Gastroesophageal sphincter (tissue), 4 donors: ENCODE measurements at regions not wholly inside any gene's neighbourhood (a gene's known extent, or its start where the extent isn't known, plus 50 kb on each side); places are given as distances from the start of the nearest gene placed in this dataset.

Source experiments
- ATAC-seq: fragments of 150-250 bp; one replicate; pipeline ENCODE4 v1.9.1; 2016; ENCODE audit warnings: mild to moderate bottlenecking, moderate library complexity
- H3K27ac ChIP-seq, 4 donors: fragments of 200-600 bp; sonication (generic) in 3 of 4; 1 replicate in 3 of 4; 2 replicates in 1 of 4; pipeline ENCODE4 v1.5.1; 2016 to 2019
- H3K27me3 ChIP-seq: fragments of 200-600 bp; sonication (generic); one replicate; pipeline ENCODE4 v1.5.1; 2019
- H3K36me3 ChIP-seq, 2 donors: fragments of 200-600 bp; sonication (generic); one replicate each; pipeline ENCODE4 v1.5.1; 2019; ENCODE audit warnings: control low read depth in 1 of 2
- H3K4me1 ChIP-seq, 3 donors: fragments of 200-600 bp; sonication (generic); 1 replicate in 2 of 3; 2 replicates in 1 of 3; pipeline ENCODE4 v1.5.1; 2016 to 2019; ENCODE audit warnings: control low read depth in 2 of 3
- H3K4me3 ChIP-seq, 2 donors: fragments of 200-600 bp; sonication (generic); one replicate each; pipeline ENCODE4 v1.5.1; 2019; ENCODE audit warnings: mild to moderate bottlenecking in 1 of 2, moderate library complexity in 1 of 2
- H3K9me3 ChIP-seq, 3 donors: fragments of 200-600 bp; sonication (generic); one replicate each; pipeline ENCODE4 v1.5.1; 2017 to 2019; ENCODE audit warnings: control low read depth in 2 of 3
- EP300 ChIP-seq: sonication (generic); formaldehyde crosslinking; IDR thresholded peaks from one replicate; pipeline ENCODE4 v1.6.1; 2017; ENCODE audit warnings: antibody characterized with exemption, mild to moderate bottlenecking
- POLR2A ChIP-seq, 2 donors: fragments of 450-650 bp; IDR thresholded peaks; one replicate each; pipeline ENCODE4 v1.6.1; 2017; ENCODE audit warnings: antibody characterized with exemption in 2 of 2, mild to moderate bottlenecking in 2 of 2, moderate library complexity in 1 of 2
- POLR2AphosphoS5 ChIP-seq: sonication (generic); formaldehyde crosslinking; IDR thresholded peaks from one replicate; pipeline ENCODE4 v1.6.1; 2017; ENCODE audit warnings: antibody characterized with exemption
- WGBS, 2 donors: methylation state at CpG; one replicate each; pipeline ENCODE4 v1.1.5; 2018; ENCODE audit warnings: low coverage in 1 of 2; 5-methylcytosine and 5-hydroxymethylcytosine counted together
- TF ChIP-seq, protein P1 (sequence below), 4 experiments: fragments of 200-600 bp in 2 of 4; fragments of 450-650 bp in 2 of 4; sonication (generic) in 1 of 4; IDR thresholded peaks; one replicate each; pipeline ENCODE4 v1.5.1; 2017 to 2019; ENCODE audit warnings: antibody characterized with exemption in 4 of 4, mild to moderate bottlenecking in 2 of 4, moderate library complexity in 2 of 4

DNA sequence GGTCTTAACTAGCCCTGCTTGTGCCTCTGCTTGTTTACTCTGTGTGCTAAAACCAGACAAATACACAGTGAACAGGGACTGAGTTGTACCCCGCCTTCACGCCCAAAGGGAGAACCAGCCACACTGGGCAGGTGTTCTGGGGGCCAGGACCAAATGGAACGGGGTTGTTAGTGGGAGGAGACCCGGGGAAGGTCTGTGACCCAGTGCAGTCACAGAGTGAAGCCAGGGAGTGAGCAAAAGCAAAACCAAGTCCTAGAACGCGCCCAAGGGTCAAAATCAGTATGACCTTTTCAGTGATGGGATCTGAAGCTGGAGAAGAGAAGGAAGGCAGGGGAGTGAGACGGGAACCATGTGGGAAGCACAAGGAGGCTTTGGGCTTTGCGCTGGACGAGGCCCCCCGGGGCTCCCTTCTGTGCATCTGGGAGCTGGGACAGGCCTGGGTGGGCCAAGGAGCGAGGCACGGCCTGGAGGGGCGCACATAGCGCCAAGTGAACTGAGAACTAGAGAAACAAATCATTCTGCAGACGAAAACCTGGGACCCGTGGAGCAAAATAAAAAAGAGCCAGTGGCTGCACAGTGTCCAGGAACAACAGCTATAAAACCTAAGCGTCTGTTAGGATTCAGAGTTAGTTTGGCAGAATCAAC is 78.3 kb upstream of the ALDH1A3 start:
- Histone ChIP-seq H3K27ac (no peak overlapping the region), H3K4me1 (no peaks in the 10 kb centered on the region), H3K4me3 (no peak overlapping the region), H3K36me3 (no peaks in the 10 kb centered on the region), H3K9me3 (peaks cover 0 to 15% (median 0%) of the 10 kb centered on the region in 3 donors), H3K27me3 (no peaks in the 10 kb centered on the region)
- TF ChIP-seq, protein P1, sequence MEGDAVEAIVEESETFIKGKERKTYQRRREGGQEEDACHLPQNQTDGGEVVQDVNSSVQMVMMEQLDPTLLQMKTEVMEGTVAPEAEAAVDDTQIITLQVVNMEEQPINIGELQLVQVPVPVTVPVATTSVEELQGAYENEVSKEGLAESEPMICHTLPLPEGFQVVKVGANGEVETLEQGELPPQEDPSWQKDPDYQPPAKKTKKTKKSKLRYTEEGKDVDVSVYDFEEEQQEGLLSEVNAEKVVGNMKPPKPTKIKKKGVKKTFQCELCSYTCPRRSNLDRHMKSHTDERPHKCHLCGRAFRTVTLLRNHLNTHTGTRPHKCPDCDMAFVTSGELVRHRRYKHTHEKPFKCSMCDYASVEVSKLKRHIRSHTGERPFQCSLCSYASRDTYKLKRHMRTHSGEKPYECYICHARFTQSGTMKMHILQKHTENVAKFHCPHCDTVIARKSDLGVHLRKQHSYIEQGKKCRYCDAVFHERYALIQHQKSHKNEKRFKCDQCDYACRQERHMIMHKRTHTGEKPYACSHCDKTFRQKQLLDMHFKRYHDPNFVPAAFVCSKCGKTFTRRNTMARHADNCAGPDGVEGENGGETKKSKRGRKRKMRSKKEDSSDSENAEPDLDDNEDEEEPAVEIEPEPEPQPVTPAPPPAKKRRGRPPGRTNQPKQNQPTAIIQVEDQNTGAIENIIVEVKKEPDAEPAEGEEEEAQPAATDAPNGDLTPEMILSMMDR (IDR thresholded peaks at IDR 0.05), result no peak
- no peak for TF ChIP-seq POLR2A (IDR thresholded peaks at IDR 0.05)
- 85 to 89% methylated on average over 9 to 12 of the region's 17 CpGs for WGBS, 2 donors
- ATAC-seq, result no peak

DNA sequence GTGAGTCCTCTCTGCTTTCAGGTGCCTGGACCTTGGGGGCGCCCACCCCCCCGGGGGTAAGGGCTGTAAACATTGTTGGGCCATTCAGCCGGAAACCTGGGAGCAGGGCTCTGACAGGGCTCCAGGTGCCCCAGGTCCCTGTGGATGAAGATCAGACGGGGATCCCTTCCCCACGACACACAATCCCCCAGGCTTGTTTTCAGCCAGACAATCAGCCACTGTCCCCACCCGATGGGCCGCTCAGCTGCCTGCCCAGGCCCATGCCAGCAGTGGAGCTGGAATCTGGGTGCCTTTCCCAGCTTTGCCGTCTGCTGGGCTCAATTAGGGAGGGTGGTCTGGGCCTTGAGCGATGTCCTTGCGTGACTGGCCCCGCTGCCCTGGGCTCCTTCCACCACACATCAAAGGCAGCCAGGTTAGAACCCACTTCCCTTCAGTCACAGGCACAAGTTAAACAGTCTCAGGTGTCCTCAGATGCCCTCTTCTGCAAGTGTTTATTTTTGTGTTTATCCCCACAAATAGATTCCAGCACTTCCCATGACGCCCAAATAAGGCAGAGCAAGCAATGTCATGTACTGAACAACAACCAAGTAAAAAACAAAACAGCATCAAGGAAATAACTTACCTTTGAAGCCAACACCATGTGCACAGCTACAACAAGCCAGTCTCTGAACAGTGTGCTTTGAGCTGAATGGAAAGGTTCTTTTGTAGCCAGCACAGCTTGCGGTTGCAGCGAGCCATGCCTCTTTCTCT is 77.0 kb upstream of the ALDH1A3 start:
- Histone ChIP-seq H3K36me3 (no peaks in the 10 kb centered on the region), H3K4me3 (no peak overlapping the region), H3K9me3 (peaks cover 0 to 13% (median 0%) of the 10 kb centered on the region in 3 donors), H3K27me3 (no peaks in the 10 kb centered on the region), H3K27ac (no peak overlapping the region), H3K4me1 (no peaks in the 10 kb centered on the region)
- TF ChIP-seq POLR2AphosphoS5 (no peak), EP300 (no peak), POLR2A (IDR thresholded peaks at IDR 0.05) (no peak)
- TF ChIP-seq, protein P1 (IDR thresholded peaks at IDR 0.05), result no peak
- ATAC-seq, result no peak
- WGBS, 2 donors, result 90% methylated on average over 6 of the region's 14 CpGs

GRCh38 chr15:100803171-100803440 is 76.5 kb upstream of the ALDH1A3 start:
- Histone ChIP-seq H3K27me3 (no peaks in the 10 kb centered on the region), H3K4me3 (no peak overlapping the region), H3K27ac (no peak overlapping the region), H3K9me3 (peaks cover 0 to 18% (median 0%) of the 10 kb centered on the region in 3 donors), H3K36me3 (no peaks in the 10 kb centered on the region), H3K4me1 (no peaks in the 10 kb centered on the region)
- TF ChIP-seq POLR2A (IDR thresholded peaks at IDR 0.05) (no peak), EP300 (no peak), POLR2AphosphoS5 (no peak)
- TF ChIP-seq, protein P1 (IDR thresholded peaks at IDR 0.05), result no peak
- 100% methylated on average over 1 of the region's 3 CpGs for WGBS, 2 donors
- ATAC-seq, result no peak

DNA sequence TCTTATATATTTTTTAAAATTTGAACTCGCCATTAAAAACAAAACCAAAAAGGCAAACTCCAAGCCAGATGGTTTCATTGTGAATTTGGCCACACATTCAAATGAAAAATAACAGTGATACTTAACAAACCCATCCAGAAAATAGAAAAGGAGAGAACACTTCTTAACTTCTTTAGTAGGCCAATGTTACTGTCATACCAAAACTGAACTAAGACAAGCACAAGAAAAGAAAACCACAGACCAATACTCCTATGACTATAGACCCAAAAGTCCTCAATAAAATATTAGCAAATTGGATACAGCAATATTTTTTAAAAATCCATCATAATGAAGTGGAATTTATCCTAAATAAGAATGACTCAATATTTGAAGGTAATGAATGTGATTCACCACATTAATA is 73.5 kb upstream of the ALDH1A3 start:
- Histone ChIP-seq H3K36me3 (no peaks in the 10 kb centered on the region), H3K4me1 (no peaks in the 10 kb centered on the region), H3K4me3 (no peak overlapping the region), H3K27ac (no peak overlapping the region), H3K9me3 (peaks cover 0 to 15% (median 0%) of the 10 kb centered on the region in 3 donors), H3K27me3 (no peaks in the 10 kb centered on the region)
- no peak for ATAC-seq
- WGBS, 2 donors, result 72 to 100% methylated on average over 1 of the region's 1 CpG
- TF ChIP-seq POLR2A (IDR thresholded peaks at IDR 0.05), result no peak

- no peaks in the 10 kb centered on the region for H3K4me1 ChIP-seq
- H3K36me3 ChIP-seq, result no peaks in the 10 kb centered on the region
- no peaks in the 10 kb centered on the region for H3K27me3 ChIP-seq
- no peak for ATAC-seq
- H3K9me3 ChIP-seq, result peaks cover 0 to 15% (median 0%) of the 10 kb centered on the region in 3 donors
- no peak for TF ChIP-seq EP300
- no peak for TF ChIP-seq POLR2AphosphoS5
- no peak for TF ChIP-seq POLR2A (IDR thresholded peaks at IDR 0.05)
- TF ChIP-seq, protein P1 (IDR thresholded peaks at IDR 0.05), result no peak
- WGBS, 2 donors, result 73 to 75% methylated on average over 2 to 3 of the region's 3 CpGs
- no peak overlapping the region for H3K4me3 ChIP-seq
- no peak overlapping the region for H3K27ac ChIP-seq
Measured at GRCh38 chr15:100807028-100807427, 72.6 kb upstream of the ALDH1A3 start.
